ENCODE measurements at regions not wholly inside any gene's neighbourhood (a gene's known extent, or its start where the extent isn't known, plus 50 kb on each side); places are given as distances from the start of the nearest gene placed in this dataset.

GRCh38 chr12:75844049-75844770 lies 187.4 kb downstream of the PHLDA1 start:
- no peak for DNase-seq (ENCODE audit: low read depth in 1 of 2, low spot score in 1 of 2)

GRCh38 chr12:75842090-75842489 lies 189.5 kb downstream of the PHLDA1 start:
- DNase-seq (ENCODE audit: low read depth in 1 of 2, low spot score in 1 of 2), result no peak

GRCh38 chr12:75840994-75841355 lies 190.6 kb downstream of the PHLDA1 start:
- no peak for DNase-seq (ENCODE audit: low read depth in 1 of 2, low spot score in 1 of 2)

GRCh38 chr12:75838309-75838708 lies 193.3 kb downstream of the PHLDA1 start:
- no peak for DNase-seq (ENCODE audit: low read depth in 1 of 2, low spot score in 1 of 2)

GRCh38 chr12:75837700-75838099 lies 193.9 kb downstream of the PHLDA1 start:
- no peak for DNase-seq (ENCODE audit: low read depth in 1 of 2, low spot score in 1 of 2)

- no peak for DNase-seq (ENCODE audit: low read depth in 1 of 2, low spot score in 1 of 2)
Observed at GRCh38 chr12:75836533-75836932, 195.0 kb downstream of the PHLDA1 start.

GRCh38 chr12:75834591-75834990 lies 197.0 kb downstream of the PHLDA1 start:
- DNase-seq (ENCODE audit: low read depth in 1 of 2, low spot score in 1 of 2), result no peak

- no peak for DNase-seq (ENCODE audit: low read depth in 1 of 2, low spot score in 1 of 2)
Observed at GRCh38 chr12:75833268-75833667, 198.3 kb downstream of the PHLDA1 start.

- no peak for DNase-seq (ENCODE audit: low read depth in 1 of 2, low spot score in 1 of 2)
Observed at GRCh38 chr12:75831402-75831801, 200.2 kb downstream of the PHLDA1 start.

- DNase-seq (ENCODE audit: low read depth in 1 of 2, low spot score in 1 of 2), result no peak
Observed at GRCh38 chr12:75827061-75827460, 204.5 kb downstream of the PHLDA1 start.

- no peak for DNase-seq (ENCODE audit: low read depth in 1 of 2, low spot score in 1 of 2)
Observed at GRCh38 chr12:75825686-75826085, 205.9 kb downstream of the PHLDA1 start.

- no peak for DNase-seq (ENCODE audit: low read depth in 1 of 2, low spot score in 1 of 2)
Observed at GRCh38 chr12:75823475-75823874, 208.1 kb downstream of the PHLDA1 start.

- no peak for DNase-seq (ENCODE audit: low read depth in 1 of 2, low spot score in 1 of 2)
Observed at GRCh38 chr12:75822416-75822815, 209.2 kb downstream of the PHLDA1 start.

GRCh38 chr12:75820848-75821578 lies 210.6 kb downstream of the PHLDA1 start:
- DNase-seq (ENCODE audit: low read depth in 1 of 2, low spot score in 1 of 2), result no peak

- DNase-seq (ENCODE audit: low read depth in 1 of 2, low spot score in 1 of 2), result no peak
Observed at GRCh38 chr12:75820071-75820470, 211.5 kb downstream of the PHLDA1 start.

- no peak for DNase-seq (ENCODE audit: low read depth in 1 of 2, low spot score in 1 of 2)
Observed at GRCh38 chr12:75819512-75819911, 212.1 kb downstream of the PHLDA1 start.

GRCh38 chr12:75818863-75819262 lies 212.7 kb downstream of the PHLDA1 start:
- no peak for DNase-seq (ENCODE audit: low read depth in 1 of 2, low spot score in 1 of 2)

- no peak for DNase-seq (ENCODE audit: low read depth in 1 of 2, low spot score in 1 of 2)
Observed at GRCh38 chr12:75816897-75817296, 214.7 kb downstream of the PHLDA1 start.

GRCh38 chr12:75815756-75816155 lies 215.8 kb downstream of the PHLDA1 start:
- no peak for DNase-seq (ENCODE audit: low read depth in 1 of 2, low spot score in 1 of 2)

GRCh38 chr12:75814851-75815754 lies 216.5 kb downstream of the PHLDA1 start:
- DNase-seq (ENCODE audit: low read depth in 1 of 2, low spot score in 1 of 2), result no peak

- DNase-seq (ENCODE audit: low read depth in 1 of 2, low spot score in 1 of 2), result no peak
Observed at GRCh38 chr12:75813072-75813471, 218.5 kb downstream of the PHLDA1 start.

All from activated T-helper 1 cell treated with anti-CD3 and anti-CD28 coated beads, Interleukin-2, amount 50 U/mL, for 16 hours (primary cell).